Left ventricle myocardium inferior (tissue), 1 donor: ENCODE measurements at regions not wholly inside any gene's neighbourhood (a gene's known extent, or its start where the extent isn't known, plus 50 kb on each side); places are given as distances from the start of the nearest gene placed in this dataset.
"Not testable (repeated sequence)": the region's sequence is repeated elsewhere in the genome, so short reads cannot be mapped to it uniquely, and the experiment has no call there.

Experiments used
- DNase-seq: peaks from one replicate; pipeline ENCODE4 v3.0.0-alpha.2; 2020
- H3K27ac ChIP-seq: fragments of 200-600 bp; replicated peaks from 2 replicates; pipeline ENCODE4 v1.8.0; 2021
- H3K27me3 ChIP-seq: fragments of 200-600 bp; 2 replicates; pipeline ENCODE4 v1.8.0; 2021; ENCODE audit warnings: low read depth
- H3K36me3 ChIP-seq: fragments of 200-600 bp; 2 replicates; pipeline ENCODE4 v1.8.0; 2021
- H3K4me1 ChIP-seq: fragments of 200-600 bp; 2 replicates; pipeline ENCODE4 v1.8.0; 2021
- H3K4me3 ChIP-seq: fragments of 200-600 bp; 2 replicates; pipeline ENCODE4 v1.8.0; 2021; ENCODE audit warnings: mild to moderate bottlenecking, moderate library complexity
- H3K9me3 ChIP-seq: fragments of 200-600 bp; replicated peaks from 2 replicates; pipeline ENCODE4 v1.8.0; 2021
- CTCF ChIP-seq: fragments of 200-600 bp; IDR thresholded peaks from 2 replicates; pipeline ENCODE4 v1.8.0; 2021; ENCODE audit warnings: antibody characterized with exemption, mild to moderate bottlenecking, borderline replicate concordance
- intact Hi-C: fragments of 100-400 bp; cut with micrococcal nuclease; formaldehyde crosslinking; loops from one replicate; pipeline ENCODE4 v1.11.0; 2022
- donor health status: DM: no; HTN: yes; CAD: no; lungs with severe emphysema.

GRCh38 chr16:86854626-86855294 lies 276.4 kb downstream of the FOXL1 start:
- Histone ChIP-seq H3K27ac (no peak overlapping the region), H3K27me3 (no peaks in the 10 kb centered on the region), H3K4me1 (no peaks in the 10 kb centered on the region), H3K4me3 (no peak overlapping the region), H3K9me3 (no peaks in the 10 kb centered on the region), H3K36me3 (no peaks in the 10 kb centered on the region)
- no peak for DNase-seq
- TF ChIP-seq CTCF, result no peak
- intact Hi-C loops, result no loop called here

- no peaks in the 10 kb centered on the region for H3K4me1 ChIP-seq
- H3K9me3 ChIP-seq, result no peaks in the 10 kb centered on the region
- no peaks in the 10 kb centered on the region for H3K27me3 ChIP-seq
- H3K36me3 ChIP-seq, result no peaks in the 10 kb centered on the region
- no peak for DNase-seq
- H3K4me3 ChIP-seq, result no peak overlapping the region
- no peak for TF ChIP-seq CTCF
- intact Hi-C loops, result no loop called here
- H3K27ac ChIP-seq, result no peak overlapping the region
These were observed 278.7 kb downstream of the FOXL1 start for GRCh38 chr16:86856946-86857586.

- TF ChIP-seq CTCF, result no peak
- Histone ChIP-seq H3K36me3 (no peaks in the 10 kb centered on the region), H3K27ac (no peak overlapping the region), H3K9me3 (no peaks in the 10 kb centered on the region), H3K4me1 (peaks cover 5% of the 10 kb centered on the region), H3K27me3 (no peaks in the 10 kb centered on the region), H3K4me3 (no peak overlapping the region)
- intact Hi-C loops, result no loop called here
- no peak for DNase-seq
These were observed 279.5 kb downstream of the FOXL1 start for GRCh38 chr16:86857807-86858206.

GRCh38 chr16:86858501-86858900 lies 280.2 kb downstream of the FOXL1 start:
- intact Hi-C loops, result no loop called here
- Histone ChIP-seq H3K4me1 (peaks cover 5% of the 10 kb centered on the region), H3K9me3 (no peaks in the 10 kb centered on the region), H3K4me3 (no peak overlapping the region), H3K27ac (no peak overlapping the region), H3K36me3 (no peaks in the 10 kb centered on the region), H3K27me3 (no peaks in the 10 kb centered on the region)
- DNase-seq, result no peak
- no peak for TF ChIP-seq CTCF

- H3K9me3 ChIP-seq, intact Hi-C loops, H3K36me3 ChIP-seq, DNase-seq, H3K4me3 ChIP-seq, H3K27me3 ChIP-seq, H3K27ac ChIP-seq: not testable (repeated sequence)
- peaks cover 19% of the 10 kb centered on the region for H3K4me1 ChIP-seq
These were observed 283.0 kb downstream of the FOXL1 start for GRCh38 chr16:86861270-86861858.

GRCh38 chr16:86862595-86863280 lies 284.4 kb downstream of the FOXL1 start:
- Histone ChIP-seq H3K36me3 (no peaks in the 10 kb centered on the region), H3K4me3 (no peak overlapping the region), H3K27ac (no peak overlapping the region), H3K27me3 (no peaks in the 10 kb centered on the region), H3K9me3 (no peaks in the 10 kb centered on the region), H3K4me1 (peaks cover 28% of the 10 kb centered on the region)
- intact Hi-C loops, result no loop called here
- DNase-seq, result peak; percentile 29
- TF ChIP-seq CTCF, result no peak
